ENCODE measurements at regions not wholly inside any gene's neighbourhood (a gene's known extent, or its start where the extent isn't known, plus 50 kb on each side); places are given as distances from the start of the nearest gene placed in this dataset.

GRCh38 chr14:86865934-86866333 is 1127.0 kb downstream of the GALC start:
- DNase-seq = no peak

GRCh38 chr14:86858591-86858990 is 1134.4 kb downstream of the GALC start:
- peak; percentile 29 for DNase-seq

GRCh38 chr14:86858031-86858430 is 1135.0 kb downstream of the GALC start:
- DNase-seq = peak; percentile 81

GRCh38 chr14:86852530-86852929 is 1140.5 kb downstream of the GALC start:
- peak; percentile 82 for DNase-seq

- peak; percentile 48 for DNase-seq
Observed at GRCh38 chr14:86847140-86847539, 1145.8 kb downstream of the GALC start.

- no peak for DNase-seq
Observed at GRCh38 chr14:86838363-86838762, 1154.6 kb downstream of the GALC start.

- DNase-seq = peak; percentile 34
Observed at GRCh38 chr14:86826661-86827060, 1166.3 kb downstream of the GALC start.

GRCh38 chr14:86824167-86824566 is 1168.8 kb downstream of the GALC start:
- DNase-seq = no peak

- no peak for DNase-seq
Observed at GRCh38 chr14:86823581-86823980, 1169.4 kb downstream of the GALC start.

- DNase-seq = peak; percentile 31
Observed at GRCh38 chr14:86815341-86815740, 1177.6 kb downstream of the GALC start.

- DNase-seq = no peak
Observed at GRCh38 chr14:86802726-86803125, 1190.3 kb downstream of the GALC start.

GRCh38 chr14:86799244-86799647 is 1193.7 kb downstream of the GALC start:
- DNase-seq = peak; percentile 99

GRCh38 chr14:86798330-86798729 is 1194.7 kb downstream of the GALC start:
- DNase-seq = no peak

- DNase-seq = no peak
Observed at GRCh38 chr14:86797075-86797351, 1196.0 kb downstream of the GALC start.

- DNase-seq = peak; percentile 98
Observed at GRCh38 chr14:86796221-86797074, 1196.5 kb downstream of the GALC start.

- DNase-seq = no peak
Observed at GRCh38 chr14:86794689-86795088, 1198.3 kb downstream of the GALC start.

- no peak for DNase-seq
Observed at GRCh38 chr14:86790408-86791364, 1202.3 kb downstream of the GALC start.

GRCh38 chr14:86788224-86788623 is 1204.8 kb downstream of the GALC start:
- DNase-seq = peak; percentile 71

- peak; percentile 96 for DNase-seq
Observed at GRCh38 chr14:86787717-86788116, 1205.3 kb downstream of the GALC start.

GRCh38 chr14:86782092-86782580 is 1210.8 kb downstream of the GALC start:
- peak; percentile 45 for DNase-seq

GRCh38 chr14:86780876-86781510 is 1212.0 kb downstream of the GALC start:
- DNase-seq = no peak

GRCh38 chr14:86780461-86780860 is 1212.5 kb downstream of the GALC start:
- DNase-seq = no peak

GRCh38 chr14:86779416-86779815 is 1213.6 kb downstream of the GALC start:
- DNase-seq = peak; percentile 46
